ENCODE measurements at regions not wholly inside any gene's neighbourhood (a gene's known extent, or its start where the extent isn't known, plus 50 kb on each side); places are given as distances from the start of the nearest gene placed in this dataset.

DNA sequence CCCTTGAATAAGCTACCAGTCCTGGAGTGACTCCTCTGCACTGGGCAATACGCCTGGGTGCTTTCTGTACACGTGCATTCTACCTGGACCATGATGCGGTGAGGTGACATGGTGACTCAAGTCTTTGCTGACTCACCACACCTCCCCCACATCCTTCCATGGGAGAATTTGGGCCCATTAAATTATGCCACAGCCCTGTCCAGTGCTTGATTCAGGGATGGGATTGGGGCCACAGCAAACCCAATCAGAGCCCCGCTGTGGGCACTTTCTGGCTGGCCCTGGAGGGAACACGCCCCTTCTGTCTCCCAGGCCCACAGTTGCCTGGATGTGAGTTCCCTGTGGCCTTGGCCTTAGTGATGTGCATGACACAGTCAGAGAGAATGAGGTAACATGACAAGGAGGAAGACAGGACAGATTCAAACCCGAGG lies 86.9 kb downstream of the LRRC30 start:
- no peak overlapping the region for H3K4me2 ChIP-seq (replicated peaks; ENCODE audit: low read depth, low read length, poor library complexity, severe bottlenecking)
- H3K9me3 ChIP-seq (ENCODE audit: control extremely low read depth in 1 of 3, control insufficient read depth in 2 of 3, insufficient read depth in 1 of 3, low read length in 2 of 3) = peaks cover 0 to 21% (median 0%) of the 10 kb centered on the region in 3 donors
- no peaks in the 10 kb centered on the region for H3K27me3 Mint-ChIP-seq
- no peak overlapping the region for H3K27ac Mint-ChIP-seq
- H3K79me2 ChIP-seq (ENCODE audit: control insufficient read depth, insufficient read depth, low read length) = no peaks in the 10 kb centered on the region
- H3K36me3 ChIP-seq (replicated peaks in 1 of 2; ENCODE audit: control extremely low read depth in 1 of 2, control insufficient read depth in 1 of 2, extremely low read depth in 1 of 2, insufficient read depth in 2 of 2, low read length in 1 of 2) = no peaks in the 10 kb centered on the region
- CTCF ChIA-PET = no interaction called here
- H3K27ac ChIP-seq (ENCODE audit: low read length in 2 of 2) = no peak overlapping the region
- 88% methylated on average over 6 of the region's 6 CpGs for WGBS (ENCODE audit: insufficient coverage)
- intact Hi-C loops (cut with micrococcal nuclease) = no loop called here
- TF ChIP-seq CTCF (IDR thresholded peaks at IDR 0.05) (no peak), EZH2 (IDR thresholded peaks at IDR 0.05; ENCODE audit: borderline replicate concordance, insufficient read depth, low read depth, low read length, poor library complexity, severe bottlenecking) (no peak)
- H2AFZ ChIP-seq (ENCODE audit: insufficient read depth, low read depth, low read length, poor library complexity, severe bottlenecking) = no peak overlapping the region
- ATAC-seq (ENCODE audit: low read depth) (no peak), DNase-seq (no peak)
- H3K9ac ChIP-seq (ENCODE audit: low read length) = no peak overlapping the region
- H3K4me3 Mint-ChIP-seq = no peak overlapping the region
- no peaks in the 10 kb centered on the region for H4K20me1 ChIP-seq (ENCODE audit: control insufficient read depth, insufficient read depth, low read length, poor library complexity, severe bottlenecking)
- POLR2A ChIA-PET = no interaction called here
- H3K27me3 ChIP-seq (replicated peaks in 1 of 4; ENCODE audit: control extremely low read depth in 1 of 4, control insufficient read depth in 3 of 4, insufficient read depth in 4 of 4, low read length in 3 of 4) = no peaks in the 10 kb centered on the region
- H3K4me1 Mint-ChIP-seq = no peaks in the 10 kb centered on the region
- peaks cover 2% of the 10 kb centered on the region for H3K9me3 Mint-ChIP-seq (ENCODE audit: insufficient read depth)
- H3K4me1 ChIP-seq (ENCODE audit: control insufficient read depth in 2 of 2, insufficient read depth in 2 of 2, low read length in 2 of 2) = no peaks in the 10 kb centered on the region
- no peak overlapping the region for H3K4me3 ChIP-seq (ENCODE audit: control extremely low read depth in 1 of 5, extremely low read depth in 1 of 5, insufficient read depth in 1 of 5, low read depth in 2 of 5, low read length in 4 of 5)

GRCh38 chr18:7319161-7319560 lies 88.3 kb downstream of the LRRC30 start:
- CTCF ChIA-PET = no interaction called here
- Histone ChIP-seq H3K9ac (ENCODE audit: low read length) (no peak overlapping the region), H3K36me3 (replicated peaks in 1 of 2; ENCODE audit: control extremely low read depth in 1 of 2, control insufficient read depth in 1 of 2, extremely low read depth in 1 of 2, insufficient read depth in 2 of 2, low read length in 1 of 2) (no peaks in the 10 kb centered on the region), H2AFZ (ENCODE audit: insufficient read depth, low read depth, low read length, poor library complexity, severe bottlenecking) (no peak overlapping the region), H3K4me3 (ENCODE audit: control extremely low read depth in 1 of 5, extremely low read depth in 1 of 5, insufficient read depth in 1 of 5, low read depth in 2 of 5, low read length in 4 of 5) (no peak overlapping the region), H3K9me3 (ENCODE audit: control extremely low read depth in 1 of 3, control insufficient read depth in 2 of 3, insufficient read depth in 1 of 3, low read length in 2 of 3) (peaks cover 0 to 20% (median 0%) of the 10 kb centered on the region in 3 donors), H4K20me1 (ENCODE audit: control insufficient read depth, insufficient read depth, low read length, poor library complexity, severe bottlenecking) (no peaks in the 10 kb centered on the region), H3K79me2 (ENCODE audit: control insufficient read depth, insufficient read depth, low read length) (no peaks in the 10 kb centered on the region), H3K4me1 (ENCODE audit: control insufficient read depth in 2 of 2, insufficient read depth in 2 of 2, low read length in 2 of 2) (no peaks in the 10 kb centered on the region), H3K4me2 (replicated peaks; ENCODE audit: low read depth, low read length, poor library complexity, severe bottlenecking) (no peak overlapping the region), H3K27ac (ENCODE audit: low read length in 2 of 2) (no peak overlapping the region), H3K27me3 (replicated peaks in 1 of 4; ENCODE audit: control extremely low read depth in 1 of 4, control insufficient read depth in 3 of 4, insufficient read depth in 4 of 4, low read length in 3 of 4) (no peaks in the 10 kb centered on the region)
- Mint-ChIP-seq H3K9me3 (ENCODE audit: insufficient read depth) (no peaks in the 10 kb centered on the region), H3K27me3 (no peaks in the 10 kb centered on the region), H3K4me1 (no peaks in the 10 kb centered on the region), H3K4me3 (no peak overlapping the region), H3K27ac (no peak overlapping the region)
- DNase-seq (no peak), ATAC-seq (ENCODE audit: low read depth) (no peak)
- intact Hi-C loops (cut with micrococcal nuclease) = no loop called here
- 95% methylated on average over 9 of the region's 10 CpGs for WGBS (ENCODE audit: insufficient coverage)
- TF ChIP-seq EZH2 (IDR thresholded peaks at IDR 0.05; ENCODE audit: borderline replicate concordance, insufficient read depth, low read depth, low read length, poor library complexity, severe bottlenecking) (no peak), CTCF (IDR thresholded peaks at IDR 0.05) (no peak)
- POLR2A ChIA-PET = no interaction called here
